ENCODE measurements at regions not wholly inside any gene's neighbourhood (a gene's known extent, or its start where the extent isn't known, plus 50 kb on each side); places are given as distances from the start of the nearest gene placed in this dataset.

- Histone ChIP-seq H3K9ac (ENCODE audit: low read length) (no peak overlapping the region), H3K4me1 (ENCODE audit: low read length) (no peaks in the 10 kb centered on the region), H4K20me1 (ENCODE audit: insufficient read depth, low read length) (no peaks in the 10 kb centered on the region), H3K4me2 (ENCODE audit: low read length) (no peak overlapping the region), H3K27ac (ENCODE audit: low read length) (no peak overlapping the region), H3K79me2 (ENCODE audit: low read length) (no peaks in the 10 kb centered on the region), H3K27me3 (ENCODE audit: low read depth, low read length) (no peaks in the 10 kb centered on the region), H2AFZ (ENCODE audit: low read depth, low read length) (no peak overlapping the region), H3K9me3 (ENCODE audit: insufficient read depth, low read length) (no peaks in the 10 kb centered on the region), H3K36me3 (replicated peaks; ENCODE audit: low read depth, low read length) (no peaks in the 10 kb centered on the region), H3K4me3 (ENCODE audit: low read length) (no peak overlapping the region)
- no peak for TF ChIP-seq EZH2phosphoT487 (IDR thresholded peaks at IDR 0.05; ENCODE audit: low read depth)
- TF ChIP-seq CTCF (IDR thresholded peaks at IDR 0.05; ENCODE audit: low read depth, low read length) = no peak
These were observed 848.9 kb downstream of the REEP3 start for GRCh38 chr10:64369885-64370773.

- H3K9me3 ChIP-seq (ENCODE audit: insufficient read depth, low read length) = no peaks in the 10 kb centered on the region
- no peak overlapping the region for H3K4me2 ChIP-seq (ENCODE audit: low read length)
- no peaks in the 10 kb centered on the region for H3K79me2 ChIP-seq (ENCODE audit: low read length)
- no peaks in the 10 kb centered on the region for H3K36me3 ChIP-seq (replicated peaks; ENCODE audit: low read depth, low read length)
- H4K20me1 ChIP-seq (ENCODE audit: insufficient read depth, low read length) = no peaks in the 10 kb centered on the region
- no peak overlapping the region for H3K9ac ChIP-seq (ENCODE audit: low read length)
- H3K4me1 ChIP-seq (ENCODE audit: low read length) = no peaks in the 10 kb centered on the region
- H3K27ac ChIP-seq (ENCODE audit: low read length) = no peak overlapping the region
- no peaks in the 10 kb centered on the region for H3K27me3 ChIP-seq (ENCODE audit: low read depth, low read length)
- no peak for TF ChIP-seq EZH2phosphoT487 (IDR thresholded peaks at IDR 0.05; ENCODE audit: low read depth)
- TF ChIP-seq CTCF (IDR thresholded peaks at IDR 0.05; ENCODE audit: low read depth, low read length) = no peak
- H3K4me3 ChIP-seq (ENCODE audit: low read length) = no peak overlapping the region
- no peak overlapping the region for H2AFZ ChIP-seq (ENCODE audit: low read depth, low read length)
These were observed 853.1 kb downstream of the REEP3 start for GRCh38 chr10:64374346-64374745.

GRCh38 chr10:64376167-64376566 is 855.0 kb downstream of the REEP3 start:
- TF ChIP-seq CTCF (IDR thresholded peaks at IDR 0.05; ENCODE audit: low read depth, low read length) (peak; percentile 18; the same call in 1 of the 2 replicates), EZH2phosphoT487 (IDR thresholded peaks at IDR 0.05; ENCODE audit: low read depth) (no peak)
- no peak overlapping the region for H3K4me2 ChIP-seq (ENCODE audit: low read length)
- no peak overlapping the region for H3K27ac ChIP-seq (ENCODE audit: low read length)
- no peaks in the 10 kb centered on the region for H3K9me3 ChIP-seq (ENCODE audit: insufficient read depth, low read length)
- H2AFZ ChIP-seq (ENCODE audit: low read depth, low read length) = no peak overlapping the region
- no peak overlapping the region for H3K4me3 ChIP-seq (ENCODE audit: low read length)
- no peaks in the 10 kb centered on the region for H4K20me1 ChIP-seq (ENCODE audit: insufficient read depth, low read length)
- H3K4me1 ChIP-seq (ENCODE audit: low read length) = no peaks in the 10 kb centered on the region
- no peaks in the 10 kb centered on the region for H3K36me3 ChIP-seq (replicated peaks; ENCODE audit: low read depth, low read length)
- no peak overlapping the region for H3K9ac ChIP-seq (ENCODE audit: low read length)
- H3K79me2 ChIP-seq (ENCODE audit: low read length) = no peaks in the 10 kb centered on the region
- H3K27me3 ChIP-seq (ENCODE audit: low read depth, low read length) = no peaks in the 10 kb centered on the region

- Histone ChIP-seq H3K36me3 (replicated peaks; ENCODE audit: low read depth, low read length) (no peaks in the 10 kb centered on the region), H2AFZ (ENCODE audit: low read depth, low read length) (no peak overlapping the region), H3K27ac (ENCODE audit: low read length) (no peak overlapping the region)
These were observed 858.7 kb downstream of the REEP3 start for GRCh38 chr10:64379898-64380297.

More at GRCh38 chr10:64379898-64380297, 858.7 kb downstream of the REEP3 start:
- no peak overlapping the region for H3K4me3 ChIP-seq (ENCODE audit: low read length)
- H3K79me2 ChIP-seq (ENCODE audit: low read length) = no peaks in the 10 kb centered on the region
- H3K4me2 ChIP-seq (ENCODE audit: low read length) = no peak overlapping the region
- TF ChIP-seq CTCF (IDR thresholded peaks at IDR 0.05; ENCODE audit: low read depth, low read length) = peak; percentile 22; the same call in 1 of the 2 replicates
- TF ChIP-seq EZH2phosphoT487 (IDR thresholded peaks at IDR 0.05; ENCODE audit: low read depth) = no peak
- no peak overlapping the region for H3K9ac ChIP-seq (ENCODE audit: low read length)
- no peaks in the 10 kb centered on the region for H3K9me3 ChIP-seq (ENCODE audit: insufficient read depth, low read length)
- no peaks in the 10 kb centered on the region for H4K20me1 ChIP-seq (ENCODE audit: insufficient read depth, low read length)
- no peaks in the 10 kb centered on the region for H3K27me3 ChIP-seq (ENCODE audit: low read depth, low read length)
- H3K4me1 ChIP-seq (ENCODE audit: low read length) = no peaks in the 10 kb centered on the region
